ENCODE measurements at regions not wholly inside any gene's neighbourhood (a gene's known extent, or its start where the extent isn't known, plus 50 kb on each side); places are given as distances from the start of the nearest gene placed in this dataset.
"Not testable (repeated sequence)": the region's sequence is repeated elsewhere in the genome, so short reads cannot be mapped to it uniquely, and the experiment has no call there.

- DNase-seq = peak; percentile 67
Measured at GRCh38 chr12:76666290-76666835, 97.6 kb upstream of the ZDHHC17 start.

- DNase-seq = no peak
Measured at GRCh38 chr12:76669981-76670380, 93.9 kb upstream of the ZDHHC17 start.

- no peak for DNase-seq
Measured at GRCh38 chr12:76670776-76671175, 93.1 kb upstream of the ZDHHC17 start.

DNA sequence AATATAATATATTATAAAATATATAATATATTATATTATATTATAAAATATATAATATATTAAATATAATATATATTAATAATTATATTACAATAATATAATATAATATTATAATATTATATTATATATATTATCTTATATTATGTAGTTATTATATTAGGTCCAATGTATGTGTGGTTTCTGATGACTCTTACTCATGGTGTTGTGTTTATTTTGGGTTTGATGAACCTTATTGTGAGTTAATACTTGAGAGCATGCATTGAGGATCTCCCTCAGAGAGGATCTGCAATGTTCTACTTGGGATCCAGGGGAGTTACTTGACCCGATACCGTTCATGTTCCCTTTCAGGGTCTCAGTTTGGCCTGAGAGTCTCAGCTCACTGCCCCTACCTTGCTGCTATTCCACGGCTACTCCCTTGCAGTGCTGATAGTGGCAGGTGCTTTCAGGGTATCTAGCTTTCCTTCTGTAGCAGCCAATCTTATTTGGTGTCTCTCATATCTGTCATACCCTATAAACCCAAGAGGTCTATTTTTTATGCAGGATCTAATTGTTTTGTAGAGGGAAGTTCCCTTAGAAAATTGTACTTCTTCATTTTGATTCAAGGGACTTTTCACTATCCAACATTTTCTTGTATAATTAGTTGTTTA is 89.1 kb upstream of the ZDHHC17 start:
- DNase-seq = no peak

GRCh38 chr12:76676261-76676660 is 87.7 kb upstream of the ZDHHC17 start:
- not testable (repeated sequence) for DNase-seq

GRCh38 chr12:76678992-76679391 is 84.9 kb upstream of the ZDHHC17 start:
- DNase-seq = no peak

- no peak for DNase-seq
Measured at GRCh38 chr12:76679778-76680177, 84.1 kb upstream of the ZDHHC17 start.

DNA sequence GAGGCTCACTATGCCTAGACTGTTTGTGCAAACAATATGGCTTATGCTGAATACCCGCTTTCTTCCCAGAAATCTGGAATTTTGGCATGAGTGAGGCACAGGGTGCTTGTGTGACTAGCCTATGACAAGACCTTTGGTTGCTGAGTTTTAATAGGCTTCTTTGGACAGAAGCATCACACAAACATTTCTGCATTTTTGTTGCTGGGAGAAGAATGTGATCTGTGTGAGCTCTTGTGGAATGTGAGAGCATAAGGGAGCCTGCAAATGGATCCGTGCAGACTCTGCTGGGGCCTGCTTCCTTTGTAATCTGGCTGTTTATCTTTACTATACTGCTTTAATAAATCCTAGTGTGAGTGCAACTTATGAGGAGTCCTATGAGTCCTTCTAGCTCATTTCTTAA is 83.0 kb upstream of the ZDHHC17 start:
- no peak for DNase-seq

DNA sequence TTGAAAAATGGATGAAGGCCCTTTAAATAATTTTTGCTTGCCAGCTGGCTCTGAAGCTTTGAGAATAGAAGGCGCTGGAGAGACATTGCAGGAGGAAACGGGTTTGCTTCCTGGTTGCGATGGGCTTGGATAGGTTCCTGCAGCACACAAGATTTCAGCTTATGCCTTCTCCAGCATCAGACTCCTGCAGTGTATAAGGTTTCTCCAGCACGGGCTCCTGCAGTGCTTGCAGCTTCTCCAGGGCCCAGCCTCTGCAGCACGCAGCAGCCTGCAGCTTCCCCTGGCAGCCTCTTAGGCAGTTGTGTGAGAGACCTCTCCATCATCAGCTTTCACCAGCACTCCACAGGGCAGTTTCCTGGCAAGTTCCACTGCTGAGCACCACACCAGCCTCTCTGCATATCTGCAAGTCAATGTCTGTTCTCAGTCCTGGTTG is 78.7 kb upstream of the ZDHHC17 start:
- DNase-seq = no peak

DNA sequence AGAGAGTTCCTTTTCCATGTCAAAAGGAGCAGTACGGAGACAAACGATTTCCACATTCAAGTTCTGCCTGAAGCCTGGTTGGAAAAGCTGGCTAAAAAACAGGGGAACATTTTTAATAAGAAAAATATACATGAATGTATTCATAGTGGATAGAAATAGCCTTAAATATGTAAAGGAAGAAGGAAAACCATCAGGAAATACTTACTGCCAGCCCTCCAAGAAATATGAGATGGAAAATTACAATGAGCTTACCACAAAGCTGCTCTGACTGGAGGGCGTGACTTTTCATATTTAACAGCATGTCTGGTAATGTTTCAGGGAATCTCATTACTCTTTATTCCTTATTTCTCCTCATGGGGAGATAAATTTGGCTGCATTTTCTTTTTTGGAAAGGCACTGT is 75.9 kb upstream of the ZDHHC17 start:
- DNase-seq = no peak

DNA sequence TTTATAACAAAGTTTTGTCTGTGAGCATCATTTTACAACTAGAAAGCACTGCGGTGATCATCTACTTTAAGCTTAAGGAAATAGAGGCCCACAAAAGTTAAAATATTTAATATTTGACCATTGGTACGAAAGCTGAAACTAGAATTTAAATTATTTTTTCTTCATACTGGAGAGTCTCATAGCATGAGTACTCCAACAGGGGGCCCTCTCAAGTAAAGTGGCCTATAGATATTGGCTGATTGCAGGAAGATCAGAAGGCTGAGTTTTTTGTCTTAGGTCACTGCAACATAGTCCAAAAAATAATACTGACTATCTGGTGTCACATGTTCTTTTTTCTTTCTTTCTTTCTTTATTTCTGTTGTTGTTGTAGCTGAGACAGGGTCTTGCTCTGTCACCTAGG is 75.3 kb upstream of the ZDHHC17 start:
- DNase-seq = no peak

- DNase-seq = no peak
Measured at GRCh38 chr12:76690921-76691700, 72.8 kb upstream of the ZDHHC17 start.

GRCh38 chr12:76692846-76693245 is 71.1 kb upstream of the ZDHHC17 start:
- no peak for DNase-seq

GRCh38 chr12:76694369-76694768 is 69.5 kb upstream of the ZDHHC17 start:
- DNase-seq = no peak

- DNase-seq = no peak
Measured at GRCh38 chr12:76696186-76696585, 67.7 kb upstream of the ZDHHC17 start.

DNA sequence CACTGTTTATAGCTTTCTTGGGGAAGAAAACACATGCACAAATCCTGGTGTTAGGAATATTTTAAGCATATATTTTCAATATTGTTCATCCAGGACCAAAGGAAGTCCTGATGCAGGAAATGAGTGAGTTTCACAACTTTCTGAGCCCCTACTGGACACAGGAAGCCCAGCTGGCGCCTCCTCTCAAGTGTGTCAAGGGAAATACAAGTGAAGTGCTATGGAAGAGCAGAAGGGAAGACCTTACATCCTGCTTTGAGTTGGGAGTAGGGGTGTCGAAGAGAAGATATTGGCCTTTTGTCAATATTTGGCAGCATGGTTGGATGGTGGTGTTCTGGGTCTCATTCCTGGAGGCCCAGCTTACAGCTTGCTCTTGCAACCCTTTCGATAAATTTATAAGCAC is 66.1 kb upstream of the ZDHHC17 start:
- DNase-seq = no peak

GRCh38 chr12:76698316-76698715 is 65.6 kb upstream of the ZDHHC17 start:
- no peak for DNase-seq

DNA sequence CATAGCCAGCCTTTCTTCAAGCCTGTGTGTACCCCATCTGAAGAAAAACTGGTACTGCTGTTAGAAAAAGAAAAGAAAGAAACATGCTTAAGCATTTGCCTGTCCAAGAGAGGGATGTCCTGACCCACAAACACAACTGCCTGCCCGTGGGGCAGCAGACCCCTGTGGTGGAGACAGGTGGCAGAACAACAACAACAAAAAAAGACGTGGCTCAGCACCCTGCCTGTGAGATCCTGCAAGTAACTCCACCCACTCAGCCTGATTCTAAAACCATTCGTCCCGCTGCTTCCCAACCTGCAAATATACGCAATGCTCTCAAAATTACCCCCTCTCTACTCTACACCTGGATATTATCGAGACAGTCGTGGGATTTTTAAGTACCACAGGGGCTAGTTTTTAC is 64.9 kb upstream of the ZDHHC17 start:
- DNase-seq = no peak

DNA sequence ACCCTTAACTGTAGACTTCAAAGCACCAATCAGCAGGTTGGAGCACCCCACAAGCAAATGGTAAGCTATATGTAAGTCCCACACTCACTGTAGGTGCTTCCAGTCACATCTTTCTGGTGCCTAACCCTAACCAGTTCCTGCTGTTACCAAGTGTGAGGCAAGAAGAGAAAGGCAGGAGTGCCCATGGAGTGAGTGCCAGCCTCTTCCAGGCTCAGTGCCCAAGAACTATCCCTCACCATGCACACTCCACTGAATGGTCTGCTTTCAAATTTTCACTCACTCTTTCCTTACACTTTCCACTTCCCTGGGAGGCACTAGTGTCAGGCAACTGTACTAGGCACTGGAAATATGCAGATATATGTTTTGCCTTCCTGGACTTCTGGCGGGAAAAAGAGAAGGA is 62.2 kb upstream of the ZDHHC17 start:
- no peak for DNase-seq

GRCh38 chr12:76702946-76703345 is 61.0 kb upstream of the ZDHHC17 start:
- no peak for DNase-seq

- no peak for DNase-seq
Measured at GRCh38 chr12:76704693-76705092, 59.2 kb upstream of the ZDHHC17 start.

GRCh38 chr12:76706101-76706500 is 57.8 kb upstream of the ZDHHC17 start:
- DNase-seq = no peak

DNA sequence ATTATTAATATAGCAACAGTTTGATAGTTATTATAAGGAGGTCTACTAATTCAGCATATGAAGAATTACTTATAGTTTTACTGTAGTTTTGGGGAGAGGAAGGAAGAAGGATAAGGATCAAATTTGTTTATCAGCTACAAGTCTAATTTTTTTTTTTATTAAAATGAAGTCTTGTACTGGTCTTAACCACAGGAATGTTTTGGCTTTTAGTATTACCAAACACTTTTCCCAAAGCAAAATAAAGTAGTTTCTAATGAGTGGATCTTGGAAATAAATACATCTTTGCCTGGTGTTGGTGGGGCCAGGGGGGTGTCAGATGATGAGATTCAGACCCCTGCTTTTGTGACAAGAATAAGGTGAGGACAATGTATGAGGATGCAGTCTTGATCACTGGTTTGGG is 57.2 kb upstream of the ZDHHC17 start:
- no peak for DNase-seq

- no peak for DNase-seq
Measured at GRCh38 chr12:76707772-76708171, 56.1 kb upstream of the ZDHHC17 start.

All from NCI-H1436 treated with DMSO at 0.1 percent for 48 hours (cell line).